Spleen (tissue), 7 donors: ENCODE measurements at regions not wholly inside any gene's neighbourhood (a gene's known extent, or its start where the extent isn't known, plus 50 kb on each side); places are given as distances from the start of the nearest gene placed in this dataset.

Source experiments
- CTCF ChIP-seq, 11 experiments: fragments of 200-600 bp in 7 of 11; fragments of 450-650 bp in 4 of 11; sonication (generic) in 4 of 11; IDR thresholded peaks in 8 of 11; conservative IDR thresholded peaks in 3 of 11; 1 replicate in 7 of 11; 2 replicates in 4 of 11; pipeline versions ENCODE4 v1.4.0 to v1.8.0; 2016 to 2021; ENCODE audit warnings: antibody characterized with exemption in 11 of 11, inconsistent platforms in 4 of 11, mild to moderate bottlenecking in 1 of 11
- POLR2A ChIP-seq, 3 donors: fragments of 450-650 bp; IDR thresholded peaks; one replicate each; pipeline ENCODE4 v1.5.1; 2017; ENCODE audit warnings: antibody characterized with exemption in 3 of 3, mild to moderate bottlenecking in 1 of 3
- POLR2AphosphoS5 ChIP-seq, 3 donors: sonication (generic); formaldehyde crosslinking; IDR thresholded peaks; one replicate each; pipeline ENCODE4 v1.5.1; 2017; ENCODE audit warnings: antibody characterized with exemption in 3 of 3
- donor health status: DM: no; HTN: no; CAD: no; lungs with moderate emphysema.
- donor health status: DM: no; HTN: no; CAD: no.
- donor health status: DM: no; HTN: no; CAD: no.

GRCh38 chr9:3018691-3019230 lies 174.9 kb upstream of the PUM3 start:
- TF ChIP-seq CTCF (IDR thresholded peaks at IDR 0.05 in 8 of 11, conservative IDR thresholded peaks at IDR 0.05 in 3 of 11) (no peak), POLR2AphosphoS5 (IDR thresholded peaks at IDR 0.05) (no peak), POLR2A (IDR thresholded peaks at IDR 0.05) (no peak)
